ENCODE measurements at regions not wholly inside any gene's neighbourhood (a gene's known extent, or its start where the extent isn't known, plus 50 kb on each side); places are given as distances from the start of the nearest gene placed in this dataset.

DNA sequence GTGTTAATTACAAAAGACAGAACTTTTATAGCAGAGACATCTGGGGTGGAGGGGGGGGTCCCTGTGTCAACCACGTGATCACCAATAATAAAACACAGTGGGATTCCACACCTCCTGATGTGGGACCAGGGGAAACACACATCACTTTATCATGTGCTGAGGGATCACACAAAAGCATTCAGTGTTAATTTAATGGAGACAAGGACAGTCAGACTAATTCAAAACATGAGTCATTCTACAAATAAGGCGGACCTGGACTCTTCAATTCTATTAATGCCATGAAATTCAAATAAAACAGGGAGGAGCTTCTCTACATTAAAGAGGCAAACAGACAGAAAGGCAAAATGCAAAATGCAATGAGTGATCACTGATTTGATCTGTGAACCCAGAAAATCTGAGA is 67.3 kb upstream of the PFKP start:
- TF ChIP-seq, protein P1, sequence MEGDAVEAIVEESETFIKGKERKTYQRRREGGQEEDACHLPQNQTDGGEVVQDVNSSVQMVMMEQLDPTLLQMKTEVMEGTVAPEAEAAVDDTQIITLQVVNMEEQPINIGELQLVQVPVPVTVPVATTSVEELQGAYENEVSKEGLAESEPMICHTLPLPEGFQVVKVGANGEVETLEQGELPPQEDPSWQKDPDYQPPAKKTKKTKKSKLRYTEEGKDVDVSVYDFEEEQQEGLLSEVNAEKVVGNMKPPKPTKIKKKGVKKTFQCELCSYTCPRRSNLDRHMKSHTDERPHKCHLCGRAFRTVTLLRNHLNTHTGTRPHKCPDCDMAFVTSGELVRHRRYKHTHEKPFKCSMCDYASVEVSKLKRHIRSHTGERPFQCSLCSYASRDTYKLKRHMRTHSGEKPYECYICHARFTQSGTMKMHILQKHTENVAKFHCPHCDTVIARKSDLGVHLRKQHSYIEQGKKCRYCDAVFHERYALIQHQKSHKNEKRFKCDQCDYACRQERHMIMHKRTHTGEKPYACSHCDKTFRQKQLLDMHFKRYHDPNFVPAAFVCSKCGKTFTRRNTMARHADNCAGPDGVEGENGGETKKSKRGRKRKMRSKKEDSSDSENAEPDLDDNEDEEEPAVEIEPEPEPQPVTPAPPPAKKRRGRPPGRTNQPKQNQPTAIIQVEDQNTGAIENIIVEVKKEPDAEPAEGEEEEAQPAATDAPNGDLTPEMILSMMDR (IDR thresholded peaks at IDR 0.05; ENCODE audit: borderline replicate concordance, extremely low read depth, low read length, poor library complexity, severe bottlenecking): no peak
- no peak for TF ChIP-seq EZH2 (IDR thresholded peaks at IDR 0.05; ENCODE audit: borderline replicate concordance, low read depth, low read length, severe bottlenecking)

Measured in DND-41 (cell line).